IMR-90 (cell line): ENCODE measurements at regions not wholly inside any gene's neighbourhood (a gene's known extent, or its start where the extent isn't known, plus 50 kb on each side); places are given as distances from the start of the nearest gene placed in this dataset.

Source experiments
- ATAC-seq: fragments of 200-7000 bp; cut with Tn5 transposase; 2 replicates; pipeline ENCODE4 v1.9.1; 2020; ENCODE audit warnings: low read depth, mild to moderate bottlenecking, moderate library complexity
- BruUV-seq: library from RNA; stranded (reverse); fragments of 400-500 nt; replicated peaks from 2 replicates; lab custom pipeline; 2021; lab: Mats Ljungman, UMichigan
- CTCF ChIA-PET: fragments of 300-600 bp; formaldehyde crosslinking; extraction: SDS; loops from one replicate; lab custom pipeline; 2021; ENCODE audit warnings: antibody characterized with exemption; lab: Yijun Ruan, JAX
- POLR2A ChIA-PET: fragments of 300-600 bp; sonication (Branson Sonifier 250); formaldehyde crosslinking; loops from one replicate; lab custom pipeline; 2022; ENCODE audit warnings: antibody characterized with exemption; ENCODE audit not compliant: unreplicated experiment; lab: Charles Lee
- DNase-seq: peaks from one replicate; pipeline ENCODE4 v3.0.0; 2013
- H2AFZ ChIP-seq: replicated peaks from 2 replicates; pipeline ENCODE3; 2013; ENCODE audit warnings: low read length, mild to moderate bottlenecking; ENCODE audit not compliant: poor library complexity
- H2AK5ac ChIP-seq: 2 replicates; pipeline ENCODE4 v1.6.1; 2013; ENCODE audit warnings: low read depth, low read length, inconsistent platforms
- H2AK9ac ChIP-seq: replicated peaks from 2 replicates; pipeline ENCODE3; 2013; ENCODE audit warnings: mild to moderate bottlenecking, low read depth, low read length, moderate library complexity; ENCODE audit not compliant: poor library complexity
- H2BK120ac ChIP-seq: 2 replicates; pipeline ENCODE4 v1.6.1; 2013; ENCODE audit warnings: low read depth, low read length, inconsistent platforms
- H2BK15ac ChIP-seq: 3 replicates; pipeline ENCODE4 v1.6.1; 2013; ENCODE audit warnings: low read depth, low read length, inconsistent platforms
- H2BK20ac ChIP-seq: 2 replicates; pipeline ENCODE4 v1.6.1; 2013; ENCODE audit warnings: low read depth, mild to moderate bottlenecking, inconsistent platforms, low read length, moderate library complexity
- H2BK5ac ChIP-seq: 2 replicates; pipeline ENCODE4 v1.6.1; 2013; ENCODE audit warnings: mild to moderate bottlenecking, low read depth, low read length, inconsistent platforms; ENCODE audit not compliant: poor library complexity, severe bottlenecking
- H3K14ac ChIP-seq: replicated peaks from 2 replicates; pipeline ENCODE4 v1.6.1; 2013; ENCODE audit warnings: low read depth, low read length, inconsistent platforms
- H3K18ac ChIP-seq: 2 replicates; pipeline ENCODE4 v1.6.1; 2013; ENCODE audit warnings: low read depth, low read length, control low read depth
- H3K23ac ChIP-seq: 2 replicates; pipeline ENCODE4 v1.6.1; 2013; ENCODE audit warnings: low read depth, low read length, inconsistent platforms
- H3K27ac ChIP-seq: 2 replicates; pipeline ENCODE4 v1.5.1; 2013; ENCODE audit warnings: mild to moderate bottlenecking, control low read depth, low read length; ENCODE audit not compliant: insufficient read depth
- H3K27me3 ChIP-seq: 2 replicates; pipeline ENCODE4 v1.6.1; 2013; ENCODE audit warnings: low read length; ENCODE audit not compliant: control insufficient read depth, insufficient read depth
- H3K36me3 ChIP-seq: 2 replicates; pipeline ENCODE4 v1.6.1; 2013; ENCODE audit warnings: low read length, mixed read lengths; ENCODE audit not compliant: control insufficient read depth, insufficient read depth
- H3K4ac ChIP-seq: 2 replicates; pipeline ENCODE4 v1.6.1; 2013; ENCODE audit warnings: low read depth, low read length, inconsistent platforms
- H3K4me1 ChIP-seq: 2 replicates; pipeline ENCODE4 v1.6.1; 2013; ENCODE audit warnings: low read length, mixed read lengths; ENCODE audit not compliant: control insufficient read depth, insufficient read depth
- H3K4me2 ChIP-seq: 2 replicates; pipeline ENCODE4 v1.6.1; 2013; ENCODE audit warnings: low read depth, mild to moderate bottlenecking, control low read depth, low read length, moderate library complexity
- H3K4me3 ChIP-seq: 2 replicates; pipeline ENCODE4 v1.5.1; 2013; ENCODE audit warnings: low read depth, mild to moderate bottlenecking, control low read depth, low read length, moderate library complexity; ENCODE audit not compliant: insufficient read depth
- H3K56ac ChIP-seq: 2 replicates; pipeline ENCODE4 v1.6.1; 2013; ENCODE audit warnings: low read length, inconsistent platforms; ENCODE audit not compliant: insufficient read depth; ENCODE audit errors: extremely low read depth
- H3K79me1 ChIP-seq, 2 experiments: 2 replicates each; pipeline ENCODE4 v1.6.1; 2013; ENCODE audit warnings: low read length in 2 of 2, inconsistent platforms in 1 of 2, low read depth in 1 of 2
- H3K9ac ChIP-seq: 2 replicates; pipeline ENCODE4 v1.6.1; 2013; ENCODE audit warnings: low read depth, low read length, control low read depth
- H3K9me1 ChIP-seq: 2 replicates; pipeline ENCODE4 v1.6.1; 2013; ENCODE audit warnings: low read length, inconsistent platforms; ENCODE audit not compliant: insufficient read depth
- H3K9me3 ChIP-seq: 2 replicates; pipeline ENCODE4 v1.6.1; 2013; ENCODE audit warnings: low read length; ENCODE audit not compliant: control insufficient read depth, insufficient read depth
- H4K20me1 ChIP-seq: 2 replicates; pipeline ENCODE4 v1.6.1; 2013; ENCODE audit warnings: low read length, inconsistent platforms; ENCODE audit not compliant: insufficient read depth
- H4K5ac ChIP-seq: 2 replicates; pipeline ENCODE4 v1.6.1; 2013; ENCODE audit warnings: mild to moderate bottlenecking, low read depth, low read length, control low read depth
- H4K8ac ChIP-seq, 2 experiments: 2 replicates each; pipeline ENCODE4 v1.6.1; 2013; ENCODE audit warnings: low read depth in 2 of 2, low read length in 2 of 2, control low read depth in 1 of 2, inconsistent platforms in 1 of 2
- H4K91ac ChIP-seq: 2 replicates; pipeline ENCODE4 v1.6.1; 2013; ENCODE audit warnings: low read depth, low read length, inconsistent platforms; ENCODE audit not compliant: insufficient read depth
- BHLHE40 ChIP-seq: fragments of 150-350 bp; IDR thresholded peaks from 2 replicates; pipeline ENCODE4 v1.6.1; 2016; ENCODE audit warnings: mild to moderate bottlenecking, low read depth, low read length
- CTCF ChIP-seq: conservative IDR thresholded peaks from 2 replicates; pipeline ENCODE4 v1.5.1; 2012; ENCODE audit warnings: mild to moderate bottlenecking, low read depth, low read length, improper control_type of control experiment
- FOS ChIP-seq: fragments of 150-350 bp; IDR thresholded peaks from 2 replicates; pipeline ENCODE4 v1.6.1; 2016; ENCODE audit warnings: low read depth, low read length
- MAFK ChIP-seq: IDR thresholded peaks from 2 replicates; pipeline ENCODE4 v1.6.1; 2012; ENCODE audit warnings: low read depth, low read length, improper control_type of control experiment
- MXI1 ChIP-seq: IDR thresholded peaks from 2 replicates; pipeline ENCODE4 v1.6.1; 2012; ENCODE audit warnings: low read depth, mild to moderate bottlenecking, low read length, moderate library complexity, borderline replicate concordance
- WGBS, 2 experiments: methylation state at CpG; one replicate each; pipeline versions ENCODE4 v1.1.5 to v1.1.7; 2013; ENCODE audit warnings: missing lambda C conversion rate in 2 of 2; ENCODE audit not compliant: insufficient read length in 1 of 2; ENCODE audit errors: extremely low coverage in 2 of 2; 5-methylcytosine and 5-hydroxymethylcytosine counted together
- dilution Hi-C: fragments of 300-500 bp; cut with HindIII; formaldehyde crosslinking; loops from one replicate; pipeline ENCODE4 v1.14.3; 2018; ENCODE audit warnings: low sequenced_read_pairs; ENCODE audit not compliant: unreplicated experiment
- in situ Hi-C: fragments of 300-500 bp; cut with MboI; formaldehyde crosslinking; loops from 3 replicates; pipeline ENCODE4 v1.14.3; 2019; ENCODE audit warnings: low sequenced_read_pairs, inconsistent platforms, mixed read lengths
- intact Hi-C: fragments of 100-400 bp; cut with micrococcal nuclease; formaldehyde crosslinking; loops from 2 replicates; pipeline ENCODE4 v1.10.0; 2022

GRCh38 chr6:94443701-94444100 is 1024.3 kb upstream of the EPHA7 start:
- ChIA-PET POLR2A (no interaction called here), CTCF (no interaction called here)
- Histone ChIP-seq H3K27ac (no peak overlapping the region), H3K36me3 (no peaks in the 10 kb centered on the region), H3K4me1 (no peaks in the 10 kb centered on the region), H3K23ac (no peak overlapping the region), H4K20me1 (no peaks in the 10 kb centered on the region), H3K9me3 (peaks cover 3% of the 10 kb centered on the region; the same call in 1 of the 2 replicates), H3K79me1 (no peaks in the 10 kb centered on the region), H2AK5ac (no peak overlapping the region), H3K56ac (no peak overlapping the region), H4K8ac (no peak overlapping the region), H3K4me3 (no peak overlapping the region), H3K9me1 (no peaks in the 10 kb centered on the region), H3K9ac (no peak overlapping the region), H2AFZ (no peak overlapping the region), H3K18ac (no peak overlapping the region), H2BK20ac (no peak overlapping the region), H4K5ac (no peak overlapping the region), H3K27me3 (no peaks in the 10 kb centered on the region), H4K91ac (no peak overlapping the region), H3K4ac (no peak overlapping the region), H2BK5ac (no peak overlapping the region), H2BK15ac (no peak overlapping the region), H3K14ac (no peak overlapping the region), H2AK9ac (no peak overlapping the region), H3K4me2 (no peak overlapping the region), H2BK120ac (no peak overlapping the region)
- BruUV-seq, result no TSS peak
- no peak for DNase-seq
- WGBS, 2 experiments, result no CpG with 5 or more reads among the region's 2 CpGs
- no peak for ATAC-seq
- in situ Hi-C loops (no loop called here), intact Hi-C loops (no loop called here), dilution Hi-C loops (no loop called here)
- no peak for TF ChIP-seq BHLHE40
- TF ChIP-seq MXI1, result no peak
- TF ChIP-seq CTCF, result no peak
- TF ChIP-seq FOS, result no peak
- TF ChIP-seq MAFK, result no peak
